Endothelial cell (in vitro differentiated cells): ENCODE measurements at regions not wholly inside any gene's neighbourhood (a gene's known extent, or its start where the extent isn't known, plus 50 kb on each side); places are given as distances from the start of the nearest gene placed in this dataset.

Experiments used
- DNase-seq: peaks from one replicate; pipeline ENCODE4 v3.0.0; 2021; ENCODE audit warnings: low spot score
- H3K27ac Mint-ChIP-seq: one replicate; pipeline ENCODE4 v1.8.0; 2021; ENCODE audit warnings: mixed read lengths, inconsistent platforms; ENCODE audit not compliant: unreplicated experiment
- H3K27me3 Mint-ChIP-seq: one replicate; pipeline ENCODE4 v1.8.0; 2021; ENCODE audit warnings: mild to moderate bottlenecking, moderate library complexity, mixed read lengths, inconsistent platforms; ENCODE audit not compliant: unreplicated experiment
- H3K36me3 Mint-ChIP-seq: one replicate; pipeline ENCODE4 v1.8.0; 2021; ENCODE audit warnings: mild to moderate bottlenecking, low read depth, mixed read lengths, inconsistent platforms; ENCODE audit not compliant: unreplicated experiment
- H3K4me1 Mint-ChIP-seq: one replicate; pipeline ENCODE4 v1.8.0; 2021; ENCODE audit warnings: mild to moderate bottlenecking, mixed read lengths, inconsistent platforms; ENCODE audit not compliant: unreplicated experiment
- H3K4me3 Mint-ChIP-seq: one replicate; pipeline ENCODE4 v1.8.0; 2021; ENCODE audit warnings: mild to moderate bottlenecking, mixed read lengths, inconsistent platforms; ENCODE audit not compliant: unreplicated experiment
- H3K9me3 Mint-ChIP-seq: one replicate; pipeline ENCODE4 v1.8.0; 2021; ENCODE audit warnings: mixed read lengths, inconsistent platforms; ENCODE audit not compliant: unreplicated experiment
- CTCF ChIP-seq: fragments of 200-600 bp; sonication (generic); IDR thresholded peaks from one replicate; pipeline ENCODE4 v1.5.0; 2021; ENCODE audit warnings: antibody characterized with exemption; ENCODE audit not compliant: unreplicated experiment

- H3K4me3 Mint-ChIP-seq, result no peak overlapping the region
- H3K27ac Mint-ChIP-seq, result no peak overlapping the region
- H3K36me3 Mint-ChIP-seq, result no peaks in the 10 kb centered on the region
- H3K9me3 Mint-ChIP-seq, result no peaks in the 10 kb centered on the region
- peaks cover 2% of the 10 kb centered on the region for H3K27me3 Mint-ChIP-seq
- no peaks in the 10 kb centered on the region for H3K4me1 Mint-ChIP-seq
- TF ChIP-seq CTCF, result no peak
- DNase-seq, result no peak
Observed at GRCh38 chr9:7854763-7855162, 55.2 kb upstream of the DMAC1 start.
